ENCODE measurements at regions not wholly inside any gene's neighbourhood (a gene's known extent, or its start where the extent isn't known, plus 50 kb on each side); places are given as distances from the start of the nearest gene placed in this dataset.

- TF ChIP-seq, protein P1, sequence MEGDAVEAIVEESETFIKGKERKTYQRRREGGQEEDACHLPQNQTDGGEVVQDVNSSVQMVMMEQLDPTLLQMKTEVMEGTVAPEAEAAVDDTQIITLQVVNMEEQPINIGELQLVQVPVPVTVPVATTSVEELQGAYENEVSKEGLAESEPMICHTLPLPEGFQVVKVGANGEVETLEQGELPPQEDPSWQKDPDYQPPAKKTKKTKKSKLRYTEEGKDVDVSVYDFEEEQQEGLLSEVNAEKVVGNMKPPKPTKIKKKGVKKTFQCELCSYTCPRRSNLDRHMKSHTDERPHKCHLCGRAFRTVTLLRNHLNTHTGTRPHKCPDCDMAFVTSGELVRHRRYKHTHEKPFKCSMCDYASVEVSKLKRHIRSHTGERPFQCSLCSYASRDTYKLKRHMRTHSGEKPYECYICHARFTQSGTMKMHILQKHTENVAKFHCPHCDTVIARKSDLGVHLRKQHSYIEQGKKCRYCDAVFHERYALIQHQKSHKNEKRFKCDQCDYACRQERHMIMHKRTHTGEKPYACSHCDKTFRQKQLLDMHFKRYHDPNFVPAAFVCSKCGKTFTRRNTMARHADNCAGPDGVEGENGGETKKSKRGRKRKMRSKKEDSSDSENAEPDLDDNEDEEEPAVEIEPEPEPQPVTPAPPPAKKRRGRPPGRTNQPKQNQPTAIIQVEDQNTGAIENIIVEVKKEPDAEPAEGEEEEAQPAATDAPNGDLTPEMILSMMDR (conservative IDR thresholded peaks at IDR 0.05): no peak
- TF ChIP-seq EZH2 (IDR thresholded peaks at IDR 0.05; ENCODE audit: low read depth): no peak
These were observed 510.0 kb upstream of the PHF14 start for GRCh38 chr7:10463701-10464100.
